GM12875 (cell line): ENCODE measurements at regions not wholly inside any gene's neighbourhood (a gene's known extent, or its start where the extent isn't known, plus 50 kb on each side); places are given as distances from the start of the nearest gene placed in this dataset.

Experiments used
- H3K4me3 ChIP-seq: one replicate; pipeline ENCODE4 v1.5.1; 2011; ENCODE audit warnings: low read depth, low read length, control low read depth
- CTCF ChIP-seq: IDR thresholded peaks from 2 replicates; pipeline ENCODE4 v1.5.1; 2011; ENCODE audit warnings: low read depth, mild to moderate bottlenecking, control low read depth, inconsistent platforms, low read length, moderate library complexity, borderline replicate concordance; ENCODE audit not compliant: insufficient read depth

- H3K4me3 ChIP-seq: no peak overlapping the region
- no peak for TF ChIP-seq CTCF
Observed at GRCh38 chr5:39599721-39600431, 175.1 kb upstream of the DAB2 start.

- H3K4me3 ChIP-seq: no peak overlapping the region
Observed at GRCh38 chr5:39598661-39599248, 174.0 kb upstream of the DAB2 start.

DNA sequence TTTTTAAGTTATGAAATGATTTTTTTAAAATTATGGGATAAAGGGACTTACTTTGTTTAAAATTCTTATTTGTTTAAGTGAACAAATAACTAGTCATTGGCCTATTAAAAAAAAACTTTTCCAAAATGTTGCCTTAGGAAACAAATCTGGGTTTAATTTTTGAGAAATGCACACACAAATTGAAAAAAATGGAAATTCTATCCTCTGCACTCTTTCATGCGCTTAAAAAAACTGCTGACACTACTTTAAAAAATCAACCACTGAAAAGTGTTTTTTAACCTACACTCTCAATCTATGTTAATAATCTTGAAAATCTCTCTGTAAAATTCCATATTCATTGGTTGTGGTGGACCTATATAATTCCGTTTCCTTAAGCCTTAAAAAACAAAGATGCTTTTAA is 163.4 kb upstream of the DAB2 start:
- TF ChIP-seq CTCF: no peak
- no peak overlapping the region for H3K4me3 ChIP-seq

More at GRCh38 chr5:39598661-39599248, 174.0 kb upstream of the DAB2 start:
- no peak for TF ChIP-seq CTCF

GRCh38 chr5:39587675-39588074 is 162.9 kb upstream of the DAB2 start:
- no peak overlapping the region for H3K4me3 ChIP-seq
- no peak for TF ChIP-seq CTCF

- no peak for TF ChIP-seq CTCF
- H3K4me3 ChIP-seq: no peak overlapping the region
Observed at GRCh38 chr5:39586185-39586584, 161.4 kb upstream of the DAB2 start.

GRCh38 chr5:39584927-39585326 is 160.1 kb upstream of the DAB2 start:
- no peak overlapping the region for H3K4me3 ChIP-seq
- TF ChIP-seq CTCF: no peak
